ENCODE measurements at regions not wholly inside any gene's neighbourhood (a gene's known extent, or its start where the extent isn't known, plus 50 kb on each side); places are given as distances from the start of the nearest gene placed in this dataset.

- no peak for DNase-seq (ENCODE audit: low spot score)
These were observed 363.4 kb downstream of the CDH26 start for GRCh38 chr20:60321601-60322000.

GRCh38 chr20:60326821-60327220 is 368.6 kb downstream of the CDH26 start:
- no peak for DNase-seq (ENCODE audit: low spot score)

GRCh38 chr20:60327971-60328660 is 369.9 kb downstream of the CDH26 start:
- no peak for DNase-seq (ENCODE audit: low spot score)

DNA sequence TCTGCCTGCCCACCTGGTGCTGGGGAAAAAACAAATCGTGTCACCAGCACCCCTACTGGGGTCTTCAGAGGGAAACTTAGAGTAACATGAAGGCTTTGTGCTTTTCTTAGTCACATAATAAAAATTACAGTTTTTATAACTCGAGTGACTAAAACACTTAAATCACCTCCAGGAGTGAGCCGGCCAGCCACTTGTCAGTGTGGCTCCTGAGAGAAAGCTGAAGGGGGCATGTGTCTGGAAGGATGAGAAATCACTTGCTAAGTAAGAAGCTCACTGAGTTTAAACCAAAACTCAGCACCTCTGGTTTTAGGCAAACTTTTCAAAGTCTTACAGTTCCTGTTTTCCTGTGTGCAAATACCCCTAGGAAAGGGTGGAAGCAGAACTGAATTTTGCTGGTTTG is 372.2 kb downstream of the CDH26 start:
- no peak for DNase-seq (ENCODE audit: low spot score)

DNA sequence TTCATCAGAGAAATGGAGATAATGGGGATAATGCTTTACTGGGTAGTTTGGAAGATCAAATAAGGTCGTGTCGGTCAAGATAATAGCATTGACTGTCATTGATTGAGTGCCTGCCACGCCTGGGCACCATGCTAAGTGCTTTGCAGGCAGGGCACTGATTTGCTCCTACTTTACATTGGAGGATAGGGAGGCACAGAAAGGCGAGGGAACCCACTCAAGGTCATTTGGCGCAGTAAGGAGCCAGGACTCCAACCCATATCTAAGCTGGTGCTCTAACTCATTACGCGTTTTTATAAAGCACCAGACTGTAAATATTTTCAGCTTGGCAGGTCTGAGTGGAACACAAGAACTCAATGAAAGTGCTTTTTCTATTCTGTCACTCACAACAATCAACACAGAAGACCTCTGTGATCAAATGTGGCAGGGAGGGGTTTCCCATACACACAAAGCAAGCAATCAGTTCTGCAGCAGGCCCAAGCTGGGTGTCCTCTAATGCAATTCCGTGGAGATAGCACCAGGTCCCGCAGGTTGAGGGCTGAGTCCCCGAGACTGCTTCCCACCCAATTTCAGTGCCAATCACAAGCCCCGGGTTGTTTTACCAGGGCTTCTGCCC is 373.6 kb downstream of the CDH26 start:
- DNase-seq (ENCODE audit: low spot score), result no peak

DNA sequence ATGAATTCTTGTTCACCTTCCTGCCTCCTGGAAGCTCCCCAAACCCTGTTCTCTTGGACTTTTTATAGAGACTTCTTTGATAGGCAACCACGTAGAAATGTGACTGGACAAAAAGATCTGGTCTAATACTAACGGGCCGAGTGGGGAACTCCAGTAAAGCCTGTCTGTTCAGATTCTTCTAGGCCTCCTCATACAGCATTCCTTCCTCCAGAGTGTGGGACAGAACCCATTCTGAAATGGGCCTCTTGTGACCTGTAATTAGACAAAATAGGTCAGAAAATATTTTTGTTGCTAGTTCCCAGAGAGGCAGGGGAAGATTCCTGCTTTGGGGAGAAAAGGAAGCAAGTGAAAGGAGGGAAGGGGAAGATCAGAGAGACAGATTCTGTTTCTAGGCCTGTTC is 374.3 kb downstream of the CDH26 start:
- DNase-seq (ENCODE audit: low spot score), result no peak

GRCh38 chr20:60334911-60335310 is 376.7 kb downstream of the CDH26 start:
- no peak for DNase-seq (ENCODE audit: low spot score)

DNA sequence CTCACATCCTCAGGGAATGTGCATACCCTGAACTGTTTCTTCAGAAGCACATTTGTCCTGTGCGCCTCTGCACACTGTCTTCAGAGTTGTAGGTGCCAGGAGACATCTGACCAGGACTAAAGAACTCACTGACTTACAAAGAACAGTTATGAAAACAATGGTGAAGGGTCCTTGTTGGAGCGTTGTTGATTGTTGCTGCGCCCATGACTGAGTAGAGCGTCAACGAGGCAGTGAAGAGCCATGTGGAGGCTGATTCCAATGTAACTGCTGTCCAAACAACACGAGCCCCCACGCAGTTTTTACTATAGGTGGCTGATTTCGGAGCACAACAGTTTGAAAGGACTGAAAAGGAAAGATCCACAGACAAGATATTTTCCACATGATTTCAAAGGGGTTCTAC is 380.3 kb downstream of the CDH26 start:
- DNase-seq (ENCODE audit: low spot score), result no peak

DNA sequence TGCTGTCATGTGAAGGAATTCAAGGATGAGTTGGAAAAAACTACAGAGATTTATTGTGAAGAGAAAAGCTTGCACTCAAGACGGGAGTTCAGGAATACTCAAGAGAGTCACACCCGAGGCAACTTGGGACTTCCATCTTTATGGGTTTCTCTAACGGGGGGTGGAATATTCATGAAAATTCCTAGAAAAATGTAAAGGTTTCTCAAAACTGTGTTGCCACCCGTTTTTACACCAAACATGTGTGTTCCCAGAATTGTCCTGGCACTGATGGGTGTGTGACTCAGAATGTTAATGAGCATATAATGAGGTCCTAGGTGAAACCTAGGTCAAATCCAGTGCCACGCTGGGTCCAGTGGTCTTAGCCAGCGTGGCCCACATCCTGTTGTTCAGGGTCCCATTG is 381.5 kb downstream of the CDH26 start:
- DNase-seq (ENCODE audit: low spot score), result no peak

DNA sequence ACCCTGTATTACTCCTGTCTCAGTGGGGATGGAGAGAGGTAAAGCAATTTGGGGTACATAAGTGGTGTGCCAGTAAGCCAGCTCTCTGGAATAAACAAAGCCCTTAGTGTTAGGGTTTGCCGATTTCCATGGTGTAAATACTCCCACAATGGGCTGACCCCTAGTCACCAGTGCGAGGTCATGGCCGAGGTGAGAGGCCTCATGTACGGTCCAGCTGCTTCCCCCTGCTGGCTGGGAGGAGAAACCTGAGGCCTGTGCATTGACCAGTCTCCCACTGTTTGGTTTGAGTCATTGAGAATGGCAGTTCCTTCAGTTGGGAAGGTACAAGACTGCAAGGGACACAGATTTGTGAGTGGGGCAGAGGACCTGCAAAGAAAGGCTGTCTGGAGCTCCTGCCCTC is 382.0 kb downstream of the CDH26 start:
- no peak for DNase-seq (ENCODE audit: low spot score)

DNA sequence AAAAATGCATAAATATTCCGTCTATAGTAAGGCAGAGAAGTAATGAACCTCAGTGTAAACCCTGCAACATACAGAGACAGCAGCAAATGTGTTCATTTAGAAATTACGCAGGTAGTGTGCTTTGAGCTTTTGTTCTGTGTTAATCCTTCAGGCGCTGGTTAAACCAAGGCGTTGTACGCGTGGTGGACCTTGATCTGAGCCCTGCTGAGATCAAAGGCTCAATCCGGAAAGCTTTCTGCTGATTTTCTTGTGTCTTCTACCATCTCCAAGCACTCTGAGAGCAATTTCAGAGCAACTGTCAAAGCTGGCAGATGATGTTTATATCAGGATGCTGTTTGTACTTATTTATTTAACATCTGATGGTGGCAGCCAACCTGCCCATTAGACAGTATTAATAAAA is 382.8 kb downstream of the CDH26 start:
- DNase-seq (ENCODE audit: low spot score), result no peak

- DNase-seq (ENCODE audit: low spot score), result no peak
These were observed 386.9 kb downstream of the CDH26 start for GRCh38 chr20:60345106-60345505.

DNA sequence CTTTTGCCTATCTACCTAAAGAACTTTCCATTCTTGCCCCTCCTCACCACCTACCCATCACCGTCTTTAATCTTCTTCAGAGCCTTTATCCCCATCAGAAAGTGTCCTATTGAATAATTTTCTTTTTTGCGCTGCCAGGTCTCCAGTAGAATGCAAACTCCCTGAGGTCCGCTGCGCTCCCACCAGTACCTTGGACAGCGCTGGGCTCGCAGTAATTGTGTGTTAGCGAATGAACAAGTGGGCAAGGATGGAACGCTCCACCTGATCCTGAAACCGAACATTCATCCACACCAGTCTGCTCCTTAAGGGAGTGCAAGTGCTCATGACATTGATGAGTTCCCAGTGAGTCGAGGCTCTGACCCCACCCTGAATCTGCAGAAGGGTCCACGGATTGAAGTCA is 391.2 kb downstream of the CDH26 start:
- no peak for DNase-seq (ENCODE audit: low spot score)

- DNase-seq (ENCODE audit: low spot score), result no peak
These were observed 393.8 kb downstream of the CDH26 start for GRCh38 chr20:60352017-60352416.

DNA sequence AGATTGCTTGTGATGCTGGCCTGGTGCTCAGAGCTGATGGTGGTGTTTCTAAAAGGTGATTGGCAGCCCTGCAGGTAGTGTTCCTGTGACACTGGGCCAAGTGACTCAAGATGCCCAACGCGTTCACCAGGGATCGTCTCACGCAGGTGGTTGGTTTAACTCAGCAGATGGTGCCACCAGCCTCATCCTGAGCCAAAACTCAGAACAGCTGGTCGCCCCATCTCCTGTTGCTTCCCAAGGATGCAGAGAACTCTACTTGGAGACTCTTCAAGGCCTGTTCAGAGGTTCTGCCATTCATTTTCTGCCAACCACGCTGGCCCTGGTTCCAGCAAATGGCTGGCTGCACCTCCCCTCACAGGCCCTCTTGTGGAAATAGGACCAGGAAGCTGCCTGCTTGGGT is 394.4 kb downstream of the CDH26 start:
- DNase-seq (ENCODE audit: low spot score), result no peak

GRCh38 chr20:60354024-60354580 is 395.9 kb downstream of the CDH26 start:
- DNase-seq (ENCODE audit: low spot score), result no peak

GRCh38 chr20:60358101-60358500 is 399.9 kb downstream of the CDH26 start:
- DNase-seq (ENCODE audit: low spot score), result no peak

- DNase-seq (ENCODE audit: low spot score), result no peak
These were observed 400.8 kb downstream of the CDH26 start for GRCh38 chr20:60359010-60359409.

- DNase-seq (ENCODE audit: low spot score), result no peak
These were observed 403.7 kb downstream of the CDH26 start for GRCh38 chr20:60361761-60362395.

DNA sequence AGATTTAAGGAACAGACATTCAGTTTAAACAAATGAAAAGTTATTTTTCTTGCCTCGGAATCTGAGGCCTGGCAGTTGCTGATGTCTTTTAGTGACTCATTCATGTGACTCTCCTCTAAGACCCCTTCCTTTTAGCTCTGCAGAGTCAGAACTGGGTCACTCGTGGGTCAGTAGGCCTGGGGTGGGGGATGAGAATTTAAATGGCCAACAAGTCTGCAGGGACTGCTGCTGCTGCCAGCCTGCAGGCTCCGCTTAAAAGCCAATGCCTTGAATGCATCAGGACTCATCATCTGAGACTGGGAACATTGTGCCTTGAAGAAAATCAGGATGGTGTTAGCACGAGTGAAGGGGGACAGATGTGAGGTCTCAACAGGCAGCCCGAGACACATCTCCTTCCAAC is 404.3 kb downstream of the CDH26 start:
- DNase-seq (ENCODE audit: low spot score), result no peak

DNA sequence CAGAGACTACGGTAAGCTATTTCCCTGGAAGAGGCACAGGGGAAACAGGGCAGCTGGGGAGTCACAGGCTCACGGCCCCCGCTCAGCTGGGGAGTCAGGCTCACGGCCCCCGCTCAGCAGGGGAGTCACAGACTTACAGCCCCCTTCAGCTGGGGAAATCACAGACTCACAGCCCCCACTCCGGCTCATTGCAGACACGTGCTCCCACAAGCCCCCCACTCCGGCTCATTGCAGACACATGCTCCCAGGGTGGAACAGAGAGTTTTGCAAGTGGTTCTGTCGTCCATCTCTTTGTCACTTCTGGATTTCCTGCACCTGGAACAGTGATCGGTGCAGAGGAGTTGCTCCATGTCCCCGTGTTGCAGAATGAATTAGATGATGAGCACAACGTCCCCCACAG is 405.5 kb downstream of the CDH26 start:
- no peak for DNase-seq (ENCODE audit: low spot score)

DNA sequence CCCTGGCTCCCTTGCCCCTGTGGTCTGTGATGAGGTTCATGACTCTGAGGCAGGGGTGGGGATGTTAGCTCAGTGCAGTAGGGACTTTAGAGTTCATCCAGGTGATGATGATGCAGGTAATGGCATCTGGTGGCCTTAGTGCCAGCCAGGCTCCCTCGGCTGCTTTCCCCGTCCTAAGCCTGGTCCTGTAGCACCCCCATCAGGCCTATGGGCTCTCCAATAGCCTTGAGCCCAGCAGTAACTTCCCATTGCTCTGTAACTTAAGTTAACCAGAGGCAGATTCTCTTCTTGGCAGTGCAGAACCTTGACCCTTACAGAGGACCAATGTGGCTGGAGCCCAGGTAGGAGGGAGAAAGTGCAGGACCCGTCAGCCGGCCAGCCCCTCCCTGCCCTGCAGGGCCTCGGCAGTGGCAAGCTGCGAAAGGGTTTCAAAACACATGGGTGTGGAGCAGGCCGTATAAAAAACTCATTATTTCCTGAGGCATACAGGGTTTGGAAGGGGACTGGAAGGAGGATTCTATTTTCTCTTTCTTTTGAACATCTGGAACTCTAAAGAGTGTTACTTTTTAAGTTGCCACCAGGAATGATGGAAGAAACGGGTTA is 406.9 kb downstream of the CDH26 start:
- DNase-seq (ENCODE audit: low spot score), result no peak

DNA sequence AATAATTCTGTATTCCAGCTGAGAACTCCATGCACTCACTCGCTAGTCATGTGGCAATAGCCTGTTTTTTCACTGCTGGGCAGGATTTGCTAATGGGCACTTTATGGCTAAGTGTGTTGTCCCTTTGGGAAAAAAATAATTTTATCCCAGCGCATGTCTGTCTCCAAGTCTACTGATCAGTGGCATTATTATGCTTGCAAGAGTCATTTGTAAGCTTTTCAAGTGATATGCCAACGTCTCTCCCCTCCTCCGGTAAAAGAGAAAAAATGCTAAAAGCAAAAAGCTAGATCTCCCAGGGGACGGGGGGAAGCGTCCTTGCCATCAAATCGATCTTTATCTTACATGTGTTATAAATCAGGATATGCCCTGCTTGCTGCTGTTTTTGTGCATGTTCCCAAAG is 407.7 kb downstream of the CDH26 start:
- DNase-seq (ENCODE audit: low spot score), result no peak
